Breast epithelium (tissue), 3 donors: ENCODE measurements at regions not wholly inside any gene's neighbourhood (a gene's known extent, or its start where the extent isn't known, plus 50 kb on each side); places are given as distances from the start of the nearest gene placed in this dataset.

ENCODE experiments used
- CTCF ChIP-seq, 3 donors: fragments of 450-650 bp; IDR thresholded peaks; one replicate each; pipeline ENCODE4 v1.5.1; 2016 to 2017; ENCODE audit warnings: antibody characterized with exemption in 3 of 3, mild to moderate bottlenecking in 3 of 3, moderate library complexity in 3 of 3
- POLR2A ChIP-seq: fragments of 450-650 bp; IDR thresholded peaks from one replicate; pipeline ENCODE4 v1.6.1; 2016; ENCODE audit warnings: antibody characterized with exemption, mild to moderate bottlenecking, moderate library complexity
- POLR2AphosphoS5 ChIP-seq, 3 donors: sonication (generic); formaldehyde crosslinking; IDR thresholded peaks; one replicate each; pipeline ENCODE4 v1.6.1; 2017; ENCODE audit warnings: antibody characterized with exemption in 3 of 3

DNA sequence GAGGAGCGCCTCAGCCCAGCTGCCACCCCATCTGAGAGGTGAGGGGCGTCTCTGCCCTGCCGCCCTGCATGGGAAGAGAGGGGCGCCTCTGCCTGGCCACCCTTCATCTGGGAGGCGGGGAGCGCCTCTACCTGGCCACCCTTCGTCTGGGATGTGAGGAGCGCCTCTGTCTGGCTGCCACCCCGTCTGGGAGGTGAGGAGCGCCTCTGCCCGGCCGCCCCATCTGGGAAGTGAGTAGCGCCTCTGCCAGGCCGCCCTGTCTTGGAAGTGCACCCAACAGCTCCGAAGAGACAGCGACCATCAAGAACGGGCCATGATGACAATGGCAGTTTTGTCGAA lies 114.4 kb upstream of the CES5A start:
- TF ChIP-seq CTCF (IDR thresholded peaks at IDR 0.05) (no peak), POLR2AphosphoS5 (IDR thresholded peaks at IDR 0.05) (no peak), POLR2A (no peak)
